GM19351 (cell line): ENCODE measurements at regions not wholly inside any gene's neighbourhood (a gene's known extent, or its start where the extent isn't known, plus 50 kb on each side); places are given as distances from the start of the nearest gene placed in this dataset.
"Not testable (repeated sequence)": the region's sequence is repeated elsewhere in the genome, so short reads cannot be mapped to it uniquely, and the experiment has no call there.

Experiments
- ATAC-seq: cut with Tn5 transposase; IDR thresholded peaks from one replicate; pipeline ENCODE4 v1.9.1; 2021; ENCODE audit warnings: mild to moderate bottlenecking, moderate library complexity; ENCODE audit not compliant: unreplicated experiment

- ATAC-seq = no peak
Observed at GRCh38 chr1:30464187-30464617, 259.2 kb downstream of the MATN1 start.

GRCh38 chr1:30462826-30463425 is 260.5 kb downstream of the MATN1 start:
- ATAC-seq = no peak

GRCh38 chr1:30462166-30462565 is 261.2 kb downstream of the MATN1 start:
- ATAC-seq = no peak

GRCh38 chr1:30461640-30462039 is 261.7 kb downstream of the MATN1 start:
- ATAC-seq = no peak

- no peak for ATAC-seq
Observed at GRCh38 chr1:30460661-30461060, 262.7 kb downstream of the MATN1 start.

GRCh38 chr1:30458730-30459485 is 264.5 kb downstream of the MATN1 start:
- not testable (repeated sequence) for ATAC-seq

GRCh38 chr1:30452925-30453324 is 270.5 kb downstream of the MATN1 start:
- no peak for ATAC-seq

- ATAC-seq = no peak
Observed at GRCh38 chr1:30452170-30452569, 271.2 kb downstream of the MATN1 start.

GRCh38 chr1:30451532-30452125 is 271.8 kb downstream of the MATN1 start:
- no peak for ATAC-seq

- no peak for ATAC-seq
Observed at GRCh38 chr1:30450818-30451233, 272.6 kb downstream of the MATN1 start.

GRCh38 chr1:30450148-30450817 is 273.1 kb downstream of the MATN1 start:
- no peak for ATAC-seq

GRCh38 chr1:30449428-30450147 is 273.8 kb downstream of the MATN1 start:
- ATAC-seq = no peak

- ATAC-seq = no peak
Observed at GRCh38 chr1:30449003-30449402, 274.4 kb downstream of the MATN1 start.

- ATAC-seq = no peak
Observed at GRCh38 chr1:30447701-30448100, 275.7 kb downstream of the MATN1 start.

GRCh38 chr1:30447080-30447479 is 276.3 kb downstream of the MATN1 start:
- ATAC-seq = no peak

GRCh38 chr1:30446508-30446907 is 276.9 kb downstream of the MATN1 start:
- ATAC-seq = no peak

- no peak for ATAC-seq
Observed at GRCh38 chr1:30446095-30446494, 277.3 kb downstream of the MATN1 start.

- ATAC-seq = no peak
Observed at GRCh38 chr1:30445449-30445848, 277.9 kb downstream of the MATN1 start.

- no peak for ATAC-seq
Observed at GRCh38 chr1:30444850-30445249, 278.5 kb downstream of the MATN1 start.

- ATAC-seq = no peak
Observed at GRCh38 chr1:30444401-30444800, 279.0 kb downstream of the MATN1 start.

GRCh38 chr1:30438274-30438673 is 285.1 kb downstream of the MATN1 start:
- ATAC-seq = not testable (repeated sequence)
